Neural progenitor cell (in vitro differentiated cells): ENCODE measurements at regions not wholly inside any gene's neighbourhood (a gene's known extent, or its start where the extent isn't known, plus 50 kb on each side); places are given as distances from the start of the nearest gene placed in this dataset.

Source experiments
- EZH2 ChIP-seq: fragments of 200-600 bp; sonication (generic); IDR thresholded peaks from 2 replicates; pipeline ENCODE4 v1.6.1; 2017; ENCODE audit warnings: antibody characterized with exemption, mild to moderate bottlenecking, moderate library complexity
- TF ChIP-seq, protein P1 (sequence below): fragments of 200-600 bp; sonication (generic); IDR thresholded peaks from 2 replicates; pipeline ENCODE4 v1.5.1; 2017; ENCODE audit warnings: antibody characterized with exemption, mild to moderate bottlenecking

DNA sequence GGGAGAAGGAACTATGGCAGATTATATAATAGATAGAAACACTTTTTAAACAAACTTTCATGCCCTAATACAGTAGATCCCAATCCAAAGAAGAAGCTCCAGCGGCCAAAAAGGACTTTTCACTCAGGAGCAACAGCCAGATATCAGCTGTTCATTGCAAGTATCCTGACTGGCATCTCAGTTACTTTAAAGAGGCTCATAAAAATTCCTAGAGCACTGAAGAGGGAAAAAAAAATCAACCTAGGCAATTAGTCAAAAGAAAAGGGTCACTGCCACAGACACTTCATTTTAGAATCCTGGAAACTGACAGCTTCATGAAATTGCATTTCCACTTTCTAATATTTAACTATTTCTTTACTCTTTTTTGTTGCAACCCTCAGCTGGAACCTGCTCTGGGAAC is 170.6 kb upstream of the SOX6 start:
- TF ChIP-seq, protein P1, sequence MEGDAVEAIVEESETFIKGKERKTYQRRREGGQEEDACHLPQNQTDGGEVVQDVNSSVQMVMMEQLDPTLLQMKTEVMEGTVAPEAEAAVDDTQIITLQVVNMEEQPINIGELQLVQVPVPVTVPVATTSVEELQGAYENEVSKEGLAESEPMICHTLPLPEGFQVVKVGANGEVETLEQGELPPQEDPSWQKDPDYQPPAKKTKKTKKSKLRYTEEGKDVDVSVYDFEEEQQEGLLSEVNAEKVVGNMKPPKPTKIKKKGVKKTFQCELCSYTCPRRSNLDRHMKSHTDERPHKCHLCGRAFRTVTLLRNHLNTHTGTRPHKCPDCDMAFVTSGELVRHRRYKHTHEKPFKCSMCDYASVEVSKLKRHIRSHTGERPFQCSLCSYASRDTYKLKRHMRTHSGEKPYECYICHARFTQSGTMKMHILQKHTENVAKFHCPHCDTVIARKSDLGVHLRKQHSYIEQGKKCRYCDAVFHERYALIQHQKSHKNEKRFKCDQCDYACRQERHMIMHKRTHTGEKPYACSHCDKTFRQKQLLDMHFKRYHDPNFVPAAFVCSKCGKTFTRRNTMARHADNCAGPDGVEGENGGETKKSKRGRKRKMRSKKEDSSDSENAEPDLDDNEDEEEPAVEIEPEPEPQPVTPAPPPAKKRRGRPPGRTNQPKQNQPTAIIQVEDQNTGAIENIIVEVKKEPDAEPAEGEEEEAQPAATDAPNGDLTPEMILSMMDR: no peak
- TF ChIP-seq EZH2: no peak
